ENCODE measurements at regions not wholly inside any gene's neighbourhood (a gene's known extent, or its start where the extent isn't known, plus 50 kb on each side); places are given as distances from the start of the nearest gene placed in this dataset.
"Not testable (repeated sequence)": the region's sequence is repeated elsewhere in the genome, so short reads cannot be mapped to it uniquely, and the experiment has no call there.

GRCh38 chr10:2541176-2541575 lies 526.2 kb upstream of the PFKP start:
- no peaks in the 10 kb centered on the region for H3K36me3 Mint-ChIP-seq
- no peak overlapping the region for H3K4me3 Mint-ChIP-seq
- DNase-seq (ENCODE audit: low spot score in 2 of 2) = no peak
- H3K4me1 Mint-ChIP-seq = no peaks in the 10 kb centered on the region
- no peaks in the 10 kb centered on the region for H3K9me3 Mint-ChIP-seq
- no peak overlapping the region for H3K27ac Mint-ChIP-seq
- no peaks in the 10 kb centered on the region for H3K27me3 Mint-ChIP-seq
- ATAC-seq (ENCODE audit: low read depth) = no peak

DNA sequence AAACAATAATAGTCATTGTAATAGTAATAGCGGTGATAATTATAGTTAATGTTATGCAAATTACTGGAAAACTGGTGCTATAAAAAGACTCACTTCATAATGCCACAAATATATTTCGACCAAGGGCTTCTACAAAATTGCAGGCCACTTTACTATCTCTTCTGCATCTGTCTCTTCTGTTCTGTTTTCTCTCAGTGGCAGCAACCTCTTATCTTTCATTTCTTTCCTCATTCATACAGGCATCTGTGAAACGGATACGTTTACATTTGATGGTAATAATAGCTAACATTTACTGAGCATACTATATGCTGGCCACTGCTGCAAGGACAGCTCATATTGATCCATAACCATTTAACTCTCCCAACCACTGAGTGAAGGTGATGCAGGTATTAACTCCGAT lies 537.4 kb upstream of the PFKP start:
- Mint-ChIP-seq H3K4me3 (no peak overlapping the region), H3K27ac (no peak overlapping the region), H3K4me1 (no peaks in the 10 kb centered on the region), H3K9me3 (no peaks in the 10 kb centered on the region), H3K36me3 (no peaks in the 10 kb centered on the region), H3K27me3 (peaks cover 2% of the 10 kb centered on the region)
- no peak for ATAC-seq (ENCODE audit: low read depth)
- no peak for DNase-seq (ENCODE audit: low spot score in 2 of 2)

DNA sequence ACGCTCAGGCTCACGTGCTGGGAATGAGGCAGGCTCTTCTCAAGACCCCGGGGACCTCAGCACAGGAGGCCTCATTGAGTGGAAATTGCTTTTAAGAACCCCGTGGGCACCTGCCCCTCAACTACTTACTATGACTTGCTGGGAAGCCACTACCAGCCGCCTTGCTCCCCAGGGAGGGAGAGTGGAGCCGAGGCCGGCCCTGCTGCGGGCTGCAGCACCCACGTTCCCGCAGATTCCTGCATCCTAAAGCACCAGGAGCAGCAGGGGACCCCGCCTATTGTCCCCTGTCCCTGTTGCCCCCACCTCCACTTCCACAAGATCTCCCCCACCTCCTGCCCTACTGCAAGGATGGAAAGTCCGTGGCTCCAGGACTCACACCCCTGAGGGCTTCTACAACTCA lies 541.6 kb upstream of the PFKP start:
- H3K4me3 Mint-ChIP-seq = no peak overlapping the region
- DNase-seq (ENCODE audit: low spot score in 2 of 2) = no peak
- no peak overlapping the region for H3K27ac Mint-ChIP-seq
- H3K4me1 Mint-ChIP-seq = no peaks in the 10 kb centered on the region
- ATAC-seq (ENCODE audit: low read depth) = no peak
- H3K9me3 Mint-ChIP-seq = no peaks in the 10 kb centered on the region
- H3K27me3 Mint-ChIP-seq = no peaks in the 10 kb centered on the region
- no peaks in the 10 kb centered on the region for H3K36me3 Mint-ChIP-seq

GRCh38 chr10:2519139-2519538 lies 548.2 kb upstream of the PFKP start:
- Mint-ChIP-seq H3K27ac (no peak overlapping the region), H3K9me3 (peaks cover 2% of the 10 kb centered on the region), H3K4me3 (no peak overlapping the region), H3K4me1 (no peaks in the 10 kb centered on the region), H3K36me3 (no peaks in the 10 kb centered on the region), H3K27me3 (no peaks in the 10 kb centered on the region)
- ATAC-seq (ENCODE audit: low read depth) (no peak), DNase-seq (ENCODE audit: low spot score in 2 of 2) (no peak)

GRCh38 chr10:2509081-2509531 lies 558.2 kb upstream of the PFKP start:
- H3K27ac Mint-ChIP-seq = no peak overlapping the region
- DNase-seq (ENCODE audit: low spot score in 2 of 2) (no peak), ATAC-seq (ENCODE audit: low read depth) (no peak)
- H3K36me3 Mint-ChIP-seq = no peaks in the 10 kb centered on the region
- H3K27me3 Mint-ChIP-seq = peaks cover 1% of the 10 kb centered on the region
- no peaks in the 10 kb centered on the region for H3K4me1 Mint-ChIP-seq
- H3K4me3 Mint-ChIP-seq = no peak overlapping the region
- peaks cover 8% of the 10 kb centered on the region for H3K9me3 Mint-ChIP-seq

DNA sequence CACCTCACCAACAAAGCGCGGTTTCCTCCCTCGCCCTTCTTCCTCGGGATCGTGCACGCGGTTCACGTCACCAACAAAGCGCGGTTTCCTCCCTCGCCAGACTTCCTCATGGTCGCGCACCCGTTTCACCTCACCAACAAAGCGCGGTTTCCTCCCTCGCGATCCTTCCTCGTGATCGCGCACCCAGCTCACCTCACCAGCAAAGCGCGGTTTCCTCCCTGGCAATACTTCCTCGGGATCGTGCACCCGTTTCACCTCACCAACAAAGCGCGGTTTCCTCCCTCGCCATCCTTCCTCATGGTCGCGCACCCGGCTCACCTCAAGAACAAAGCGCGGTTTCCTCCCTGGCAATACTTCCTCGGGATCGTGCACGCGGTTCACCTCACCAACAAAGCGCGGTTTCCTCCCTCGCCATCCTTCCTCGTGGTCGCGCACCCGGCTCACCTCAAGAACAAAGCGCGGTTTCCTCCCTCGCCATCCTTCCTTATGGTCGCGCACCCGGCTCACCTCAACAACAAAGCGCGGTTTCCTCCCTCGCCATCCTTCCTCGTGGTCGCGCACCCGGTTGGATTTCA lies 565.9 kb upstream of the PFKP start:
- not testable (repeated sequence) for H3K27me3 Mint-ChIP-seq; DNase-seq (ENCODE audit: low spot score in 2 of 2); H3K27ac Mint-ChIP-seq; H3K4me1 Mint-ChIP-seq; H3K9me3 Mint-ChIP-seq; ATAC-seq (ENCODE audit: low read depth); H3K36me3 Mint-ChIP-seq
- peak overlapping the region; percentile 12 for H3K4me3 Mint-ChIP-seq

DNA sequence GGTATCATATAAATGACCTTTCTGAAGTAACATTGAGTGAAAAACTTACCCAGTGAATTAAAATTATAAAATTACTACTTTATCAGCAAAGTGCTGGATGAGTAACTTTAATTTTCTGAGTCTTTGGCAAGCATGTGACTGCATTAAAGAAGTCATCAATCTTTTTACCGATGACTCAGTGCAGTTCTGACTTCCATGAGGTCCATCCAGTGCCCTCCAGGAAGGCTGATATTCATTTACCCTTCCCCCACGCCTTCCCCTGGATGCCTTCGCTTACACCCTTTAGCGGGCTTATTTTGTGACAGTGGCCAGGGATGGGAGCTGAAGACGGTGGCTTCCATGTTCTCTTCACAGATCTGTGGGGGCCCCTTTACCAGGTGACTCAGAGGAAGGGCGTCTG lies 572.9 kb upstream of the PFKP start:
- no peaks in the 10 kb centered on the region for H3K4me1 Mint-ChIP-seq
- peaks cover 2% of the 10 kb centered on the region for H3K9me3 Mint-ChIP-seq
- H3K36me3 Mint-ChIP-seq = no peaks in the 10 kb centered on the region
- no peak overlapping the region for H3K4me3 Mint-ChIP-seq
- H3K27me3 Mint-ChIP-seq = peaks cover 5% of the 10 kb centered on the region
- DNase-seq (ENCODE audit: low spot score in 2 of 2) (no peak), ATAC-seq (ENCODE audit: low read depth) (no peak)
- no peak overlapping the region for H3K27ac Mint-ChIP-seq

- no peaks in the 10 kb centered on the region for H3K4me1 Mint-ChIP-seq
- no peak for DNase-seq (ENCODE audit: low spot score in 2 of 2)
- H3K9me3 Mint-ChIP-seq = peaks cover 2% of the 10 kb centered on the region
- no peaks in the 10 kb centered on the region for H3K36me3 Mint-ChIP-seq
- H3K27me3 Mint-ChIP-seq = peaks cover 1% of the 10 kb centered on the region
- no peak overlapping the region for H3K4me3 Mint-ChIP-seq
- no peak overlapping the region for H3K27ac Mint-ChIP-seq
- no peak for ATAC-seq (ENCODE audit: low read depth)
Measured at GRCh38 chr10:2488446-2489005, 578.8 kb upstream of the PFKP start.

DNA sequence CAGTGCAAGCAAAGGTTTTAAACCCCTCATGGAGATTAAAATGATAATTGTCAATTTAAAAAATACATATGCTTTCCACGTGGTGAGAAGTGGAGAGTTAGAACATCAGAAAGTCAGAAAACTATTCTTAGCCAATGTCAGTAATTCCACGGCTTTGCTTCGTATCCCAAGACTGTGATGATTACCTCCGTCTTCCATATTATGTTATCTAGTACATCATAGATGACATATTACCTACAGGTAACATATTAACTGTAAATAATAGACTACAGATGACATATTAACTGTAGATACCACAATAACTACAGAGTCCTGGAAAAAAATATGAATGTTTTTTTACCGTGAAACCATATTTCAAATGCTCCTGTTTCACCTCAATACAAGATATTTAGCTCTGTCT lies 579.4 kb upstream of the PFKP start:
- no peak for DNase-seq (ENCODE audit: low spot score in 2 of 2)
- Mint-ChIP-seq H3K27me3 (peaks cover 2% of the 10 kb centered on the region), H3K4me3 (no peak overlapping the region), H3K4me1 (no peaks in the 10 kb centered on the region), H3K36me3 (no peaks in the 10 kb centered on the region), H3K27ac (no peak overlapping the region), H3K9me3 (peaks cover under 1% of the 10 kb centered on the region)
- ATAC-seq (ENCODE audit: low read depth) = no peak

GRCh38 chr10:2478656-2479055 lies 588.7 kb upstream of the PFKP start:
- H3K27ac Mint-ChIP-seq = no peak overlapping the region
- H3K36me3 Mint-ChIP-seq = no peaks in the 10 kb centered on the region
- H3K4me3 Mint-ChIP-seq = no peak overlapping the region
- H3K27me3 Mint-ChIP-seq = peaks cover 6% of the 10 kb centered on the region
- no peak for ATAC-seq (ENCODE audit: low read depth)
- H3K9me3 Mint-ChIP-seq = peaks cover 10% of the 10 kb centered on the region
- no peak for DNase-seq (ENCODE audit: low spot score in 2 of 2)
- peaks cover 2% of the 10 kb centered on the region for H3K4me1 Mint-ChIP-seq

DNA sequence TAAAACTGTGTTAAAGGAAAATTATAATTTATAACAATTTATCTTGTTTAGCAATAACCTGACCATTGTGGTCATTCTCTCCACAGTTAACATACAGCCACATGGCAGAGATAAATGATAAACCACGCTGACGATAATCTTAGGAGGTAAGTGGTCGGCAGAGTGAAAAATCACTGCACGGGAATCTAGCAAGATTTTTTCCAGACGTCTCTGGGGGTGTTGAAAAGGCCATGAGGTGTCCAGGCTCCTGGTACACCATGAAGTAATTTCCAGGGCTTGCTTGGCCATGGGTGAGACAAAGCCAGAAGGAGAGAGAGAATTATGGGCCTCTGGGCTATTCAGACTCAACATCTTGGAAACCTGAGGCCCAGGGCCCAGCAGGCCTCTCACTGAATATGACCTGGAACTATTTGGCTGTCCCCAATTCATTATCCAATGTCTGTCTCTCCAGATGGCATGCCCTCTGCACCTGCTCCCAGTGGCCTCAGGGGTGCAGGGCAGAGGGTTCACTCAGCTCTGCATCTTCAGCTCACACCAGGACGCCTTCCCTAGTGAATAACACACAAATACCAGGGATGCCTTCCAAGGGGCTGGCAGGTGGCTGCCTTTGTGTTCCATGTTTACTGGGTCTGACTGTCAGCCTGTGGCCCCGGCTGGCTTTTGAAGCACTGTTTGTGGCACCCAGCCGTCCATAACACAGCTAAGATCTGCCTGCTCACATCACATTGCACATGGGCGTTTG lies 590.4 kb upstream of the PFKP start:
- no peak overlapping the region for H3K27ac Mint-ChIP-seq
- peaks cover 15% of the 10 kb centered on the region for H3K9me3 Mint-ChIP-seq
- ATAC-seq (ENCODE audit: low read depth) (no peak), DNase-seq (ENCODE audit: low spot score in 2 of 2) (no peak)
- no peaks in the 10 kb centered on the region for H3K36me3 Mint-ChIP-seq
- peaks cover 2% of the 10 kb centered on the region for H3K4me1 Mint-ChIP-seq
- no peak overlapping the region for H3K4me3 Mint-ChIP-seq
- H3K27me3 Mint-ChIP-seq = peaks cover 4% of the 10 kb centered on the region

GRCh38 chr10:2476218-2476811 lies 591.0 kb upstream of the PFKP start:
- peaks cover 2% of the 10 kb centered on the region for H3K27me3 Mint-ChIP-seq
- no peak overlapping the region for H3K4me3 Mint-ChIP-seq
- H3K9me3 Mint-ChIP-seq = peaks cover 13% of the 10 kb centered on the region
- ATAC-seq (ENCODE audit: low read depth) = no peak
- H3K36me3 Mint-ChIP-seq = no peaks in the 10 kb centered on the region
- H3K27ac Mint-ChIP-seq = no peak overlapping the region
- peaks cover 2% of the 10 kb centered on the region for H3K4me1 Mint-ChIP-seq
- DNase-seq (ENCODE audit: low spot score in 2 of 2) = no peak

- peaks cover 12% of the 10 kb centered on the region for H3K9me3 Mint-ChIP-seq
- no peak for DNase-seq (ENCODE audit: low spot score in 2 of 2)
- H3K36me3 Mint-ChIP-seq = no peaks in the 10 kb centered on the region
- no peak for ATAC-seq (ENCODE audit: low read depth)
- H3K27ac Mint-ChIP-seq = no peak overlapping the region
- H3K4me3 Mint-ChIP-seq = no peak overlapping the region
- peaks cover 2% of the 10 kb centered on the region for H3K4me1 Mint-ChIP-seq
- peaks cover 2% of the 10 kb centered on the region for H3K27me3 Mint-ChIP-seq
Measured at GRCh38 chr10:2475711-2476217, 591.6 kb upstream of the PFKP start.

GRCh38 chr10:2471811-2472210 lies 595.5 kb upstream of the PFKP start:
- Mint-ChIP-seq H3K27me3 (peaks cover 2% of the 10 kb centered on the region), H3K4me1 (peaks cover 2% of the 10 kb centered on the region), H3K36me3 (no peaks in the 10 kb centered on the region), H3K9me3 (peaks cover 12% of the 10 kb centered on the region), H3K27ac (no peak overlapping the region), H3K4me3 (no peak overlapping the region)
- no peak for DNase-seq (ENCODE audit: low spot score in 2 of 2)
- no peak for ATAC-seq (ENCODE audit: low read depth)

Measured in memory B cell (primary cell).